Bronchial epithelial cell (primary cell): ENCODE measurements at regions not wholly inside any gene's neighbourhood (a gene's known extent, or its start where the extent isn't known, plus 50 kb on each side); places are given as distances from the start of the nearest gene placed in this dataset.
"Not testable (repeated sequence)": the region's sequence is repeated elsewhere in the genome, so short reads cannot be mapped to it uniquely, and the experiment has no call there.

Experiments used
- DNase-seq: peaks from one replicate; pipeline ENCODE4 v3.0.0-alpha.2; 2010; ENCODE audit warnings: low read depth
- FAIRE-seq: peaks from 2 replicates; lab custom pipeline; 2011; peaks lifted over from hg19 to GRCh38; lab: Jason Lieb, UNC
- H3K27me3 ChIP-seq: 2 replicates; pipeline ENCODE4 v1.5.1; 2011; ENCODE audit warnings: low read length; ENCODE audit not compliant: control insufficient read depth, insufficient read depth
- H3K36me3 ChIP-seq: 2 replicates; pipeline ENCODE4 v1.5.1; 2011; ENCODE audit warnings: low read length; ENCODE audit not compliant: control insufficient read depth, insufficient read depth
- H3K4me3 ChIP-seq: 2 replicates; pipeline ENCODE4 v1.5.1; 2011; ENCODE audit warnings: mild to moderate bottlenecking, low read depth, low read length, control low read depth
- TF ChIP-seq, protein P1 (sequence below): IDR thresholded peaks from 2 replicates; pipeline ENCODE4 v1.5.1; 2011; ENCODE audit warnings: mild to moderate bottlenecking, moderate library complexity, low read length, control low read depth, inconsistent platforms; ENCODE audit not compliant: insufficient read depth, severe bottlenecking

DNA sequence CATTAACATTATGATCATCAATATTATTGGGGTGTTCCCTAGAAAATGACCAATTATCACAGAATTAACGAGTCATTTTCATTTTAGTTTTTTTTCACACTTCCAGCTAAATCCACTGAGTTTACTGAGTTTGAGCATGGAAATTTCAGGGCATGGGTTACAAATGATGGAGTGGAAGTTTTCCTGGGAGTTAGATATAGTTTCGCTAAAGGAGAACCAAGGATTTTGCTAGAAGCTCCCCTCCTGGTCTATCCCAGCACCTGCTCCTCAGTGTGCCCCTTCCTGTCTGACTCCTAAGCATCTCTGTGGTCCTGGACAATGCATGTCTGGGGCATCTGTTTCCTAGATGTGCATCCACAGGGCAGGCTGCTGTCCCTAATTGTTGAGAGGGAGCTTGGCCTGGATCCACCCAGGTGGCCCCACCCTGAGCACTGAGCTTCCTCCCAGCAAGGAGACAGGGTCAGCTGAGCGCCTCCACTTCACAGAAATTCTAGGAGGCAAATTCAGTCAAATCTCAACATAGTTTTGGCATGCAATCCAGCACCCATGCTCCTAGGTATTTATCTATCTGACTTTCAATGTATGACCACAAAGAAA lies 102.3 kb upstream of the GOLGA6L6 start:
- DNase-seq: no peak

DNA sequence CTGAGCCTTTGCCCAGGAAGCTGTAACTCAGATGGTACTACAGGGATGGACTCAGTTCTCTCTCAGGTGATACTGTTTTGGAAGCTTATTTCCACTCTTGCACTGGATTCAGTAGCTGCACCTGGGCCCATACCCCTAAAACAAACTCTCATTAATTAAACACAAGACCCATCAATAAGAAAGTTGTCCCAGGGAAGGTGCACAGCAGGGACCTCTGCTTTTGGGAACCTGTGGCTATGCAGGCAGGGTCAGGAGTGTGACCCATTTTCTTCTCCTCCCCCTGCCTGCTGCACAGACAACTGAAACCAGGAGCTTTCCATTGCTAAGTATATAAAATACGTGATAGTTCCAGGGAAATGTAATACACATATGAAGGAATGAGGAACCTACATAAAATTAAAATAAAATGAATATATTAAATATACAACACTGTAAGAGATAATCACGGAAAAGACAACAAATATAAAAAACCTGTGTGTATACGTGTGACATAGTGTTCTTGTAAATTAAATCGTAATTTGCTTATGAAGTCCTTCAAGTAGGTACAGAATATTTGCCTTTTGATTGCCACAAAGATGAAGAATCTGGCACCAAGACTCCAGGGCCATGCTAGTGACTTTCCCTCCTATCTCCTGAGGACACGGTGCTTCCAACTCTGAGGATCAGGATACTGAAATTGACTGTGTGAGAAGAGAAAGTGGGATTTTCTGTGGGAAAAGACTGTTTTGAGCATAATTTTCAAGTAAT lies 101.6 kb upstream of the GOLGA6L6 start:
- DNase-seq (no peak), FAIRE-seq (no peak)
- Histone ChIP-seq H3K27me3 (no peaks in the 10 kb centered on the region), H3K36me3 (no peaks in the 10 kb centered on the region), H3K4me3 (no peak overlapping the region)
- TF ChIP-seq, protein P1, sequence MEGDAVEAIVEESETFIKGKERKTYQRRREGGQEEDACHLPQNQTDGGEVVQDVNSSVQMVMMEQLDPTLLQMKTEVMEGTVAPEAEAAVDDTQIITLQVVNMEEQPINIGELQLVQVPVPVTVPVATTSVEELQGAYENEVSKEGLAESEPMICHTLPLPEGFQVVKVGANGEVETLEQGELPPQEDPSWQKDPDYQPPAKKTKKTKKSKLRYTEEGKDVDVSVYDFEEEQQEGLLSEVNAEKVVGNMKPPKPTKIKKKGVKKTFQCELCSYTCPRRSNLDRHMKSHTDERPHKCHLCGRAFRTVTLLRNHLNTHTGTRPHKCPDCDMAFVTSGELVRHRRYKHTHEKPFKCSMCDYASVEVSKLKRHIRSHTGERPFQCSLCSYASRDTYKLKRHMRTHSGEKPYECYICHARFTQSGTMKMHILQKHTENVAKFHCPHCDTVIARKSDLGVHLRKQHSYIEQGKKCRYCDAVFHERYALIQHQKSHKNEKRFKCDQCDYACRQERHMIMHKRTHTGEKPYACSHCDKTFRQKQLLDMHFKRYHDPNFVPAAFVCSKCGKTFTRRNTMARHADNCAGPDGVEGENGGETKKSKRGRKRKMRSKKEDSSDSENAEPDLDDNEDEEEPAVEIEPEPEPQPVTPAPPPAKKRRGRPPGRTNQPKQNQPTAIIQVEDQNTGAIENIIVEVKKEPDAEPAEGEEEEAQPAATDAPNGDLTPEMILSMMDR: no peak

More for the DNA sequence above, 102.3 kb upstream of the GOLGA6L6 start:
- no peak overlapping the region for H3K4me3 ChIP-seq
- TF ChIP-seq, protein P1: no peak
- FAIRE-seq: no peak
- no peaks in the 10 kb centered on the region for H3K36me3 ChIP-seq
- H3K27me3 ChIP-seq: no peaks in the 10 kb centered on the region

DNA sequence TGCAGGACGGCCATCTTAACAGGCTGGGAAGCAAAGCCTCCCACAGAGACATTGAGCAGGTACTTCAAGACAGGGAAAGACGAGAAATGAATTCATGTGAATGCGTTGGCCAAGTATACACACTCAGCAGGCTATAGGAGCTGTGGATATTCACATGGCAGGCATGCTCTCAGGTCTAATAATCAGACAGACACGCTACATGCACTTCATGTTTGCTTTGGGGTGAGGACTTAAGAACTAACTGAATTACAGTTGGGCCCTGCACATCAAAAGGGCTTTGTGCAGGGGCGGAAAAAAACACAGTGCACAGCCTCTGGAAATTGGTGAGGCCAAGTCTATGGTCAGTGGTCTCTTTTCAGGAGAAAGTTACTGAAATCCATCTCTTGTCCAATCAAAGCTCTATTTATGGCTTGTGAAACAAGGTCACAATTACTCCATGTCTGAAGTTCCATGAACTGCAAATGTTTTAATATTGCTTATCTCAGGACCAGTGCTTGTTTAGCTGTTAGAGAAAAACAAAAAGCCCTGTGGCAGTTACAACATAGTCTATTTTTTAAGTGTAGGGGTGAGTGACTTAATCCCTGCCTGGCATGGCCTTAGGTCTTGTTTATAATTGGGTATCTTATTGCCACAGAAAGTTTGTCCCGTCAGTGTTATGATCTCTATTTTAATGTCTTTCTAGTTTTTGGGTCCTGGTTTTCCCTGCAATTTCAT lies 100.6 kb upstream of the GOLGA6L6 start:
- FAIRE-seq: peak; percentile 13
- TF ChIP-seq, protein P1: no peak
- no peak for DNase-seq

DNA sequence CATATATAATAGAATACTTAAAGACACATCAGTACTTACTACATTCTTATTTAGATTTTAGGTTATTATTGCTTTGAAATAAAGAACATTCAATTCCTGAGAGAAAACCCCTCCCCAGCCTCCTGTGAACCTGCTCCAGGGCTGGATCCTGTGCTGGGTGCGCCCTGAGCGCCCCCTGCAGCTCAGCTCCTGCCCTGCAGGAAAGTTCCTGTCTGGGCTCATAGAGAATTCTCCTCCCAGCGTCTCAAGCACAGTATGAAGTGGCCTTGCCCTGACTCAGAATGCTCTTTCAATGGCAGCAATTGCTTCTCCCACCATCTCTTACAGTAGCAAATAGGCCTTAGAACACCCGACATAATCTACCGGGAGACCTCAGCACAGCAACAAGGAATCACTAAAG lies 98.8 kb upstream of the GOLGA6L6 start:
- not testable (repeated sequence) for DNase-seq, H3K4me3 ChIP-seq, FAIRE-seq

More for the DNA sequence above, 100.6 kb upstream of the GOLGA6L6 start:
- Histone ChIP-seq H3K4me3 (no peak overlapping the region), H3K27me3 (no peaks in the 10 kb centered on the region), H3K36me3 (no peaks in the 10 kb centered on the region)

DNA sequence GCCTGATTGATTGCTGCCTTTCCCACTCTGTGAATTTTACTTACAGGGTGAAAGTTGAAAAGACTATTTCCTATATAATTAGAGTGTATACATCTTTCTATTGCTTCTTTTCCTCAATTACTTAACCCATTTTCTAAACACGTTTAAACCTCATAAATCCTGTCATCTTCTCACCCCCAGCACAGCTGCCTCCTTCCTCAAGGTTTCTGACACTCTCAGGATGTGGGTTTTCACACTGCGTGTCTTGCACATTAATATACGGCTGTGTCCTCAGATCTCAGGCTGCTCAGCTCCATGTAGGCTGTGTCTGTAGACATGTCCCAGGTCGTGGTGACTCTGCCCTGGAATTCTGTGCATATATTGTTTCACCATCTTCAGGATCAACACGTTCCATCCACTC lies 97.6 kb upstream of the GOLGA6L6 start:
- H3K4me3 ChIP-seq, DNase-seq, H3K36me3 ChIP-seq, H3K27me3 ChIP-seq: not testable (repeated sequence)
- peak; percentile 58 for FAIRE-seq

More for the DNA sequence above, 98.8 kb upstream of the GOLGA6L6 start:
- H3K36me3 ChIP-seq, H3K27me3 ChIP-seq: not testable (repeated sequence)

DNA sequence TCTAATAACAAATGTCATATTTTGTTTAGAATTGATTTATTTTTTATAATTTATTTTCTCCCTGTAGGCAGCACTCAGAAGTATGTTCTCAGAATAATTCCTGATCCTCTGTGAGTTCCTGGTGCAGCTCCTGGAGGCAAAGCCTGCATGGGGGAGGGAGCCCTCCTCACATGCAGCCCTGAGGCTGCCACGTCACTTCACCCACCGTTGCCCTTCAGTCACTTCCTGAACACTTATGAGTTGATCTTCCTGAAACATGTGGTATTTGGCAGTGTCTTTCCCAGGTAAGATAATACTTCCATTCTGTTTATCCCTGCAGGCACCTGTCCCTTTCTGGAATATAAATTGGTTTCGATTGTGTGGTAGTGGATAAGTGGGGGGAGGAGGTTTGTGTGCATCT lies 95.9 kb upstream of the GOLGA6L6 start:
- not testable (repeated sequence) for H3K36me3 ChIP-seq, FAIRE-seq, DNase-seq, H3K4me3 ChIP-seq, H3K27me3 ChIP-seq

DNA sequence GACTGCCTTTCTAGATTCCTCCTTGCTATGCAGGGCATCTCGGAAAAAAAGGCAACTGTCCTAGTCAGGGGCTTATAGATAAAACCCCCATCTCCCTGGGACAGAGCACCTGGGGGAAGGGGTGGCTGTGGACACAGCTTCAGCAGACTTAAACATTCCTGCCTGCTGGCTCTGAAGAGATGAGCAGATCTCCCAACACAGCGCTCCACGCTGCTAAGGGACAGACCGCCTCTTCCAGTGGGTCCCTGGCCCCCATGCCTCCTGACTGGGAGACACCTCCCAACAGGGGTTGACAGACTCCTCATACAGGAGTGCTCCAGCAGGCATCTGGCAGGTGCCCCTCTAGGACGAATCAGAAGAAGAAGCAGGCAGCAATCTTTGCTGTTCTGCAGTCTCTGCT lies 87.9 kb upstream of the GOLGA6L6 start:
- FAIRE-seq, H3K36me3 ChIP-seq, H3K4me3 ChIP-seq, H3K27me3 ChIP-seq, DNase-seq: not testable (repeated sequence)

DNA sequence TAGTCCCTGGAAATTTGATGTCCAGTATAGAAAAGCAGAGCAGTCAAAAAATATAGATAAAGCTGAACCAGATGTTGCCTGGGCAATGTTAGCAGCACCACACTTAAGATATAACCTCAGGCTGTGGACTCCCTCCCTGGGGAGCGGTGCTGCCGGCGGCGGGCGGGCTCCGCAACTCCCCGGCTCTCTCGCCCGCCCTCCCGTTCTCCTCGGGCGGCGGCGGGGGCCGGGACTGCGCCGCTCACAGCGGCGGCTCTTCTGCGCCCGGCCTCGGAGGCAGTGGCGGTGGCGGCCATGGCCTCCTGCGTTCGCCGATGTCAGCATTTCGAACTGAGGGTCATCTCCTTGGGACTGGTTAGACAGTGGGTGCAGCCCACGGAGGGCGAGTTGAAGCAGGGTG lies 86.9 kb upstream of the GOLGA6L6 start:
- not testable (repeated sequence) for FAIRE-seq, H3K4me3 ChIP-seq, DNase-seq, H3K36me3 ChIP-seq, H3K27me3 ChIP-seq

DNA sequence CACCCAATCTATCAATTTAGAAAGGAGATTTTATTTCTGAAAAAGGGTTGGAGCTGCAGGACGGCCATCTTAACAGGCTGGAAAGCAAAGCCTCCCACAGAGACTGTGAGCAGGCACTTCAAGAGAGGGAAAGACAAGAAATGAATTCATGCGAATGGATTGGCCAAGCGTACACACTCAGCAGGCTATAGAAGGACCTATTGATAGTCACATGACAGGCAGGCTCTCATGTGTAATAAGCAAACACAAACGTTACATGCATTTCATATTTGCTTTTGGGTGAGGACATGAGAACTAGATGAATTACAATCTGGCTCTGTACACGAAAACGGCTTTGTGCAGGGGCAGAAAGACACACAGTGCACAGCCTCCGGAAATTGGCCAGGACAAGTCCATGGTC lies 83.9 kb upstream of the GOLGA6L6 start:
- not testable (repeated sequence) for H3K27me3 ChIP-seq, FAIRE-seq, H3K4me3 ChIP-seq, H3K36me3 ChIP-seq, DNase-seq

DNA sequence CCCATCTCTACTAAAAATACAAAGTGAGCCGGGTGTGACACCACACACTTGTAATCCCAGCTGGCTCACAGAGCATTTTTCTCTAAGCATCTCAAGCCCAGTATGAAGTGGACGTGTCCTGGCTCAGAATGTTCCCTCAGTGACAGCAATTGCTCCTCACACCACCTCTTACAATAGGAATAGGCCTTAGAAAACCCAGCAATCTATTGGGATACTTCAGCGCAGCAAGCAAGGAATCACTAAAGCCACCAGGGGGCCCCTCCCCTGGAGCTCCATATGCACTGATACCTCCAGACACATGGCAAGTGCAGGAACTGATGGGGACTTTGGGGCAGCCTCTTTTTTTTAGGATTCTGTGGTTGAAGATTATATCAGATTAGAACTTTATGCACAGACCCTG lies 82.5 kb upstream of the GOLGA6L6 start:
- not testable (repeated sequence) for H3K4me3 ChIP-seq, DNase-seq, H3K36me3 ChIP-seq, FAIRE-seq, H3K27me3 ChIP-seq

DNA sequence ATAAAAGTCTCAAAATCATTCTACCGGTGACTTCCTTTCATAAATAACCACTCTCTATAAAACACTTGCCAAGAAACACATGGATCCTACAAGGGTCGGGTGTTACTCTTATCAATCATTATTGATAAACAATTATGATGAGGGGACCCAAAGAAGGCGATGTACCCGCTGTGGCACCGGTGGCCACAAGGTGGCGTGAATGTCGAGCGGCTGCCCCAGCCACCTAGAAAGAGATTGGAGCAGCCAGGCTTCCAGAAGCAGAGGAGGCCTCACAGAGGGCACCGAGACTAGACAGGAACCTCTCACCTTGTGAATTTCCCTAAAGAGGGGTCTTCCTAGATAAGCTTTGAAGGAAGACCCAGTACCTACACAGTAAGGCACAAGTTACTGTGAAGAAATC lies 80.5 kb upstream of the GOLGA6L6 start:
- FAIRE-seq: not testable (repeated sequence)

More for the DNA sequence above, 80.5 kb upstream of the GOLGA6L6 start:
- DNase-seq, H3K4me3 ChIP-seq, H3K27me3 ChIP-seq, H3K36me3 ChIP-seq: not testable (repeated sequence)
